Thyroid gland (tissue), 4 donors: ENCODE measurements at regions not wholly inside any gene's neighbourhood (a gene's known extent, or its start where the extent isn't known, plus 50 kb on each side); places are given as distances from the start of the nearest gene placed in this dataset.
A peak's percentile ranks its signal among the peaks of the same experiment; 100 is the strongest.

Experiments used
- DNase-seq, 2 donors: peaks; one replicate each; pipeline ENCODE4 v3.0.0-alpha.2; 2019
- H3K27ac ChIP-seq, 3 donors: fragments of 200-600 bp; sonication (generic); 1 replicate in 2 of 3; 2 replicates in 1 of 3; pipeline ENCODE4 v1.5.1; 2016 to 2019; ENCODE audit warnings: mild to moderate bottlenecking in 1 of 3, moderate library complexity in 1 of 3
- H3K27me3 ChIP-seq: fragments of 200-600 bp; sonication (generic); one replicate; pipeline ENCODE4 v1.5.1; 2019
- H3K36me3 ChIP-seq, 2 donors: fragments of 200-600 bp; sonication (generic); one replicate each; pipeline ENCODE4 v1.5.1; 2016 to 2019
- H3K4me1 ChIP-seq, 2 donors: fragments of 200-600 bp; sonication (generic); one replicate each; pipeline ENCODE4 v1.5.1; 2017 to 2019
- H3K4me3 ChIP-seq, 3 donors: fragments of 200-600 bp; sonication (generic); replicated peaks in 1 of 3; 1 replicate in 2 of 3; 2 replicates in 1 of 3; pipeline ENCODE4 v1.5.1; 2016; ENCODE audit warnings: mild to moderate bottlenecking in 1 of 3
- H3K9me3 ChIP-seq: fragments of 200-600 bp; sonication (generic); one replicate; pipeline ENCODE4 v1.5.1; 2017
- CTCF ChIP-seq, 6 experiments: fragments of 200-600 bp in 3 of 6; fragments of 450-650 bp in 3 of 6; sonication (generic) in 3 of 6; IDR thresholded peaks; one replicate each; pipeline ENCODE4 v1.5.1; 2016 to 2019; ENCODE audit warnings: antibody characterized with exemption in 6 of 6, mild to moderate bottlenecking in 2 of 6, inconsistent platforms in 1 of 6, moderate library complexity in 1 of 6
- POLR2A ChIP-seq, 2 donors: fragments of 450-650 bp; IDR thresholded peaks; one replicate each; pipeline ENCODE4 v1.6.1; 2017; ENCODE audit warnings: antibody characterized with exemption in 2 of 2, mild to moderate bottlenecking in 2 of 2, moderate library complexity in 1 of 2
- WGBS, 2 donors: methylation state at CpG; one replicate each; pipeline ENCODE4 v1.1.5; 2017; 5-methylcytosine and 5-hydroxymethylcytosine counted together
- intact Hi-C: fragments of 100-400 bp; cut with DNase I; formaldehyde crosslinking; loops from one replicate; pipeline ENCODE4 v1.15.1; 2023

DNA sequence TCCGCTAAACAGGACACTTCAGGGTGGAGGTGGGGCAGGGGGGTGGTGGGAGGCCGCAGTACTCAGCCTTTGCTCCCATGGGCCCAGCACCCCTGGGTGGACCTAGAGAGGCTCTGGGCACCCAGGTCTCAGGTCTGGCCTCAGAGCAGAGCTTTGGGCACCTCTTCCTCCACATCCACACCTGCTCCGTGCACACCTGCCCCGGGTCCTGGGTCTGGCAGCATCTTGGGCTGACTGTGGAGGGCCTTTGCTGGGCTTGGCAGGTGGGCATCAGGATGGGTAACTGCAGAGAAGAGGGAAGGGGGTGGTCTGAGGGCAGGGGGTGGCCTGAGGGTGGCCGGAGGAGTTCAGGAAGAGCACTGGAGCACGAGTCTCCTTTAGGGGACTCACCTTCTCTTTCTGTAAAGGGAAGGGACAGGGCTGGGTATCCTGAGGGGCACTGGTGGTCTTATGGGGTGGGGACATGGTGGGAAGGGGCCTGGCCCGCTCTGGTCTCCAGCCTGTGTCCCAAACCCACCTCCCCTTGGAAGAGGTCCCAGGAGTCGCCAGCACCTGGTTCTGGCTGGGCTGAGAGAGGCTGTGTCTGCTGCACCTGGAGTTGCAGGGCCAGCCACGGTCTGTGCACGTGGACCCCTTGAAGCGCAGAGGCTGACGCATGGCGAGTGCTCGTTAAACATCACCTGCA lies 106.7 kb upstream of the IER5L start:
- no peak for TF ChIP-seq POLR2A (IDR thresholded peaks at IDR 0.05)
- TF ChIP-seq CTCF (IDR thresholded peaks at IDR 0.05) = no peak
- Histone ChIP-seq H3K4me3 (no peak overlapping the region), H3K4me1 (peaks cover 0 to 8% of the 10 kb centered on the region in 2 donors), H3K27me3 (no peaks in the 10 kb centered on the region), H3K9me3 (no peaks in the 10 kb centered on the region), H3K36me3 (no peaks in the 10 kb centered on the region), H3K27ac (no peak overlapping the region)
- 93 to 95% methylated on average over 9 to 12 of the region's 14 CpGs for WGBS, 2 donors
- DNase-seq = no peak
- intact Hi-C loops = no loop called here

GRCh38 chr9:129283705-129284606 lies 105.9 kb upstream of the IER5L start:
- Histone ChIP-seq H3K4me1 (peaks cover 0 to 8% of the 10 kb centered on the region in 2 donors), H3K27me3 (no peaks in the 10 kb centered on the region), H3K4me3 (no peak overlapping the region), H3K36me3 (no peaks in the 10 kb centered on the region), H3K9me3 (no peaks in the 10 kb centered on the region), H3K27ac (no peak overlapping the region)
- 92 to 97% methylated on average over 13 to 27 of the region's 28 CpGs for WGBS, 2 donors
- TF ChIP-seq CTCF (IDR thresholded peaks at IDR 0.05) (no peak), POLR2A (IDR thresholded peaks at IDR 0.05) (no peak)
- no peak for DNase-seq
- intact Hi-C loops = no loop called here

DNA sequence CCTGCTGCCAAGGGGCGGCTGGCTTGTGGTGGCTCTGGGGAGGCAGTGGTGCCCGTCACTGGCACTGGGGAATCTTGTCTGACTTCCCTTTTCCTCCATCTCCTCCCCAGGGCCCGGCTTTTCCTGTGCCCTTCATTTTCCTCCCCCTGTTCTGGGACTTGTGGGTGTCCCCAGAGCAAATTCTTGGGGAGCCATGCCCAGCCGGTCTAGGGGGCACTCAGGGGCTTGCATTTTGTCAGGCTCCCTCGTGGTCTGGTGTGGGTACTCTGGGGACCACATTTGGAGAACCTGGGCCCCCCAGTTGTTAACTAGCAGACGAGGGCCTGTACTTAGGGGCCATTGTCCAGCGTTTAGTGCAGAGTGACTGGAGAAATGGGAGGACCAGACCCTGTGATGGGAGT lies 105.2 kb upstream of the IER5L start:
- intact Hi-C loops = no loop called here
- no peak for TF ChIP-seq POLR2A (IDR thresholded peaks at IDR 0.05)
- TF ChIP-seq CTCF (IDR thresholded peaks at IDR 0.05) = no peak
- H3K4me1 ChIP-seq = peaks cover 4 to 8% of the 10 kb centered on the region in 2 donors
- H3K36me3 ChIP-seq = no peaks in the 10 kb centered on the region
- H3K4me3 ChIP-seq = no peak overlapping the region
- no peaks in the 10 kb centered on the region for H3K9me3 ChIP-seq
- no peak for DNase-seq
- H3K27ac ChIP-seq = peak overlapping the region in 1 of 3 donors; percentile 23
- WGBS, 2 donors = 68 to 78% methylated on average over 7 of the region's 7 CpGs
- H3K27me3 ChIP-seq = no peaks in the 10 kb centered on the region

DNA sequence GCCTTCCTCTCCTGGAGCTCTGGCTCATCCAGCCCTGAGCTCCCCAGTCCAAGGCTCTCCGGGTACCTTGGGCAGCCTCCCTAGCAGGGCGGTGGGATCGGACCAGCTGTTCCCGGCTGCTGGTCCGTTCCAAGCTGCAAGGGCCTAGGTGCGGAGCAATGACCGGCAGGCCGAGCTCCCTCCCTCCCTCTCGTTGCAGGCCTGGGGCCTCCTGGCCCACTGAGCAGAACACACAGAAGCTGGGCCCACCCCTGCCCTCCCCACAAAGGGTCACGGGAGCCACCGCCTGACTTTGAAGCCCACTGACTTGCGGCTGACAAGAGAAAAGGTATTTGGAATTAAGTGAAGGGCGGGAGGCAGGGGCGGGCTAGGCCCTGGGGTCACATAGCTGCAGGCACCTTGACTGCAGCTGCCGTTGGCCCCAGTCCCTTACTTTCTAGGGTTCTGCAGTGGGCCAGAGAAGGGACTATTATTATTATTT lies 104.7 kb upstream of the IER5L start:
- Histone ChIP-seq H3K9me3 (no peaks in the 10 kb centered on the region), H3K36me3 (no peaks in the 10 kb centered on the region), H3K4me3 (peak overlapping the region in 2 of 3 donors; percentile 9 to 24), H3K27me3 (no peaks in the 10 kb centered on the region), H3K27ac (peak overlapping the region in 2 of 3 donors; percentile 23 to 34), H3K4me1 (peaks cover 8% of the 10 kb centered on the region in 2 donors)
- no peak for DNase-seq
- 53 to 65% methylated on average over 4 to 15 of the region's 15 CpGs for WGBS, 2 donors
- intact Hi-C loops = no loop called here
- TF ChIP-seq CTCF (IDR thresholded peaks at IDR 0.05) = no peak
- no peak for TF ChIP-seq POLR2A (IDR thresholded peaks at IDR 0.05)
